Activated T-helper 1 cell treated with anti-CD3 and anti-CD28 coated beads, Interleukin-2, amount 50 U/mL, for 16 hours (primary cell): ENCODE measurements at regions not wholly inside any gene's neighbourhood (a gene's known extent, or its start where the extent isn't known, plus 50 kb on each side); places are given as distances from the start of the nearest gene placed in this dataset.

Source experiments
- DNase-seq, 2 donors: peaks; one replicate each; pipeline ENCODE4 v3.0.0-alpha.2; 2020; ENCODE audit warnings: low read depth in 1 of 2, low spot score in 1 of 2

- DNase-seq: no peak
Observed at GRCh38 chr5:71993600-71993999, 113.7 kb upstream of the MAP1B start.

GRCh38 chr5:71996789-71997188, 110.5 kb upstream of the MAP1B start:
- DNase-seq: no peak

- DNase-seq: no peak
Observed at GRCh38 chr5:71998746-71999145, 108.5 kb upstream of the MAP1B start.

- no peak for DNase-seq
Observed at GRCh38 chr5:72000707-72001106, 106.6 kb upstream of the MAP1B start.

GRCh38 chr5:72005671-72006070, 101.6 kb upstream of the MAP1B start:
- no peak for DNase-seq

GRCh38 chr5:72006361-72006760, 100.9 kb upstream of the MAP1B start:
- DNase-seq: no peak

- DNase-seq: no peak
Observed at GRCh38 chr5:72007336-72008111, 99.8 kb upstream of the MAP1B start.

GRCh38 chr5:72009280-72009679, 98.0 kb upstream of the MAP1B start:
- DNase-seq: no peak

- no peak for DNase-seq
Observed at GRCh38 chr5:72010430-72010829, 96.8 kb upstream of the MAP1B start.

GRCh38 chr5:72012906-72013305, 94.4 kb upstream of the MAP1B start:
- DNase-seq: no peak

- DNase-seq: no peak
Observed at GRCh38 chr5:72013766-72014624, 93.3 kb upstream of the MAP1B start.

GRCh38 chr5:72015103-72015548, 92.1 kb upstream of the MAP1B start:
- DNase-seq: no peak

GRCh38 chr5:72018143-72018803, 89.0 kb upstream of the MAP1B start:
- DNase-seq: peak; percentile 23

- DNase-seq: no peak
Observed at GRCh38 chr5:72020161-72020983, 86.9 kb upstream of the MAP1B start.

- DNase-seq: no peak
Observed at GRCh38 chr5:72021651-72022357, 85.5 kb upstream of the MAP1B start.

GRCh38 chr5:72028382-72028781, 78.9 kb upstream of the MAP1B start:
- no peak for DNase-seq

GRCh38 chr5:72030237-72030636, 77.0 kb upstream of the MAP1B start:
- DNase-seq: no peak

- DNase-seq: no peak
Observed at GRCh38 chr5:72032788-72033187, 74.5 kb upstream of the MAP1B start.

GRCh38 chr5:72034770-72035169, 72.5 kb upstream of the MAP1B start:
- DNase-seq: no peak

- no peak for DNase-seq
Observed at GRCh38 chr5:72035831-72036230, 71.4 kb upstream of the MAP1B start.
